ENCODE measurements at regions not wholly inside any gene's neighbourhood (a gene's known extent, or its start where the extent isn't known, plus 50 kb on each side); places are given as distances from the start of the nearest gene placed in this dataset.

- Histone ChIP-seq H3K27me3 (replicated peaks) (no peaks in the 10 kb centered on the region), H3K36me3 (no peaks in the 10 kb centered on the region), H3K27ac (no peak overlapping the region), H3K4me1 (replicated peaks) (peaks cover 5% of the 10 kb centered on the region), H3K4me3 (no peak overlapping the region), H3K9me3 (replicated peaks) (no peaks in the 10 kb centered on the region)
- no peak for DNase-seq (ENCODE audit: low read depth in 1 of 2, low spot score in 2 of 2)
These were observed 66.5 kb upstream of the FIGN start for GRCh38 chr2:163802284-163802683.

GRCh38 chr2:163801486-163801885, 65.7 kb upstream of the FIGN start:
- no peak for DNase-seq (ENCODE audit: low read depth in 1 of 2, low spot score in 2 of 2)
- H3K4me3 ChIP-seq: no peak overlapping the region
- no peak overlapping the region for H3K27ac ChIP-seq
- H3K36me3 ChIP-seq: no peaks in the 10 kb centered on the region
- no peaks in the 10 kb centered on the region for H3K27me3 ChIP-seq (replicated peaks)
- no peaks in the 10 kb centered on the region for H3K9me3 ChIP-seq (replicated peaks)
- H3K4me1 ChIP-seq (replicated peaks): peaks cover 5% of the 10 kb centered on the region

- no peak overlapping the region for H3K4me3 ChIP-seq
- no peak overlapping the region for H3K27ac ChIP-seq
- no peaks in the 10 kb centered on the region for H3K27me3 ChIP-seq (replicated peaks)
- H3K9me3 ChIP-seq (replicated peaks): no peaks in the 10 kb centered on the region
- peak; percentile 36 for DNase-seq (ENCODE audit: low read depth in 1 of 2, low spot score in 2 of 2)
- H3K36me3 ChIP-seq: no peaks in the 10 kb centered on the region
- peaks cover 5% of the 10 kb centered on the region for H3K4me1 ChIP-seq (replicated peaks)
These were observed 65.2 kb upstream of the FIGN start for GRCh38 chr2:163800951-163801381.

GRCh38 chr2:163799807-163800206, 64.0 kb upstream of the FIGN start:
- Histone ChIP-seq H3K4me3 (no peak overlapping the region), H3K36me3 (no peaks in the 10 kb centered on the region), H3K27ac (no peak overlapping the region), H3K4me1 (replicated peaks) (peaks cover 5% of the 10 kb centered on the region), H3K9me3 (replicated peaks) (no peaks in the 10 kb centered on the region), H3K27me3 (replicated peaks) (no peaks in the 10 kb centered on the region)
- DNase-seq (ENCODE audit: low read depth in 1 of 2, low spot score in 2 of 2): no peak

- no peak overlapping the region for H3K4me3 ChIP-seq
- H3K27me3 ChIP-seq (replicated peaks): no peaks in the 10 kb centered on the region
- no peaks in the 10 kb centered on the region for H3K9me3 ChIP-seq (replicated peaks)
- H3K27ac ChIP-seq: no peak overlapping the region
- DNase-seq (ENCODE audit: low read depth in 1 of 2, low spot score in 2 of 2): no peak
- no peaks in the 10 kb centered on the region for H3K4me1 ChIP-seq (replicated peaks)
- H3K36me3 ChIP-seq: no peaks in the 10 kb centered on the region
These were observed 58.8 kb upstream of the FIGN start for GRCh38 chr2:163794635-163795034.
